Activated naive CD4-positive, alpha-beta T cell treated with anti-CD3 and anti-CD28 coated beads, Interleukin-2, amount 50 U/mL, for 16 hours (primary cell): ENCODE measurements at regions not wholly inside any gene's neighbourhood (a gene's known extent, or its start where the extent isn't known, plus 50 kb on each side); places are given as distances from the start of the nearest gene placed in this dataset.

ENCODE experiments used
- DNase-seq: peaks from one replicate; pipeline ENCODE4 v3.0.0-alpha.2; 2020

- peak; percentile 42 for DNase-seq
These were observed 67.3 kb upstream of the NUP50 start for GRCh38 chr22:45096256-45096907.

- DNase-seq: no peak
These were observed 66.7 kb upstream of the NUP50 start for GRCh38 chr22:45097061-45097460.

- no peak for DNase-seq
These were observed 65.7 kb upstream of the NUP50 start for GRCh38 chr22:45098056-45098455.

GRCh38 chr22:45099961-45100360 is 63.8 kb upstream of the NUP50 start:
- no peak for DNase-seq

GRCh38 chr22:45101515-45102227 is 62.1 kb upstream of the NUP50 start:
- DNase-seq: no peak

GRCh38 chr22:45102896-45103420 is 60.8 kb upstream of the NUP50 start:
- no peak for DNase-seq

GRCh38 chr22:45103756-45104155 is 60.0 kb upstream of the NUP50 start:
- DNase-seq: no peak

GRCh38 chr22:45104313-45104712 is 59.4 kb upstream of the NUP50 start:
- DNase-seq: no peak

GRCh38 chr22:45105281-45105702 is 58.4 kb upstream of the NUP50 start:
- no peak for DNase-seq

GRCh38 chr22:45107671-45108070 is 56.1 kb upstream of the NUP50 start:
- no peak for DNase-seq

- DNase-seq: no peak
These were observed 51.4 kb upstream of the NUP50 start for GRCh38 chr22:45112136-45112879.
